ENCODE measurements at regions not wholly inside any gene's neighbourhood (a gene's known extent, or its start where the extent isn't known, plus 50 kb on each side); places are given as distances from the start of the nearest gene placed in this dataset.

- no peak for DNase-seq (ENCODE audit: low spot score)
- intact Hi-C loops (cut with DNase I), result no loop called here
These were observed 629.9 kb downstream of the CCDC171 start for GRCh38 chr9:16182784-16183183.

- no peak for DNase-seq (ENCODE audit: low spot score)
- intact Hi-C loops (cut with DNase I), result no loop called here
These were observed 632.3 kb downstream of the CCDC171 start for GRCh38 chr9:16184964-16185646.

GRCh38 chr9:16191191-16191590 is 638.3 kb downstream of the CCDC171 start:
- intact Hi-C loops (cut with DNase I), result no loop called here
- DNase-seq (ENCODE audit: low spot score), result no peak

- peak; percentile 96 for DNase-seq (ENCODE audit: low spot score)
- intact Hi-C loops (cut with DNase I), result no loop called here
These were observed 639.0 kb downstream of the CCDC171 start for GRCh38 chr9:16191691-16192402.

GRCh38 chr9:16192403-16193017 is 639.7 kb downstream of the CCDC171 start:
- DNase-seq (ENCODE audit: low spot score), result no peak
- intact Hi-C loops (cut with DNase I), result no loop called here

- intact Hi-C loops (cut with DNase I), result no loop called here
- no peak for DNase-seq (ENCODE audit: low spot score)
These were observed 640.2 kb downstream of the CCDC171 start for GRCh38 chr9:16193066-16193465.

- intact Hi-C loops (cut with DNase I), result no loop called here
- no peak for DNase-seq (ENCODE audit: low spot score)
These were observed 643.4 kb downstream of the CCDC171 start for GRCh38 chr9:16196206-16196605.

- intact Hi-C loops (cut with DNase I), result no loop called here
- DNase-seq (ENCODE audit: low spot score), result no peak
These were observed 644.9 kb downstream of the CCDC171 start for GRCh38 chr9:16197578-16198370.

GRCh38 chr9:16198996-16199395 is 646.2 kb downstream of the CCDC171 start:
- intact Hi-C loops (cut with DNase I), result no loop called here
- DNase-seq (ENCODE audit: low spot score), result no peak

GRCh38 chr9:16202221-16202620 is 649.4 kb downstream of the CCDC171 start:
- intact Hi-C loops (cut with DNase I), result loop anchor here in 1 of 2 donors (10.0 kb wide), 1 partner anchor 113 kb away; no protein-coding TSS in a partner anchor
- no peak for DNase-seq (ENCODE audit: low spot score)

- intact Hi-C loops (cut with DNase I), result loop anchor here in 1 of 2 donors (10.0 kb wide), 1 partner anchor 112 kb away; no protein-coding TSS in a partner anchor
- no peak for DNase-seq (ENCODE audit: low spot score)
These were observed 650.3 kb downstream of the CCDC171 start for GRCh38 chr9:16202914-16203728.

- no peak for DNase-seq (ENCODE audit: low spot score)
- intact Hi-C loops (cut with DNase I), result loop anchor here in 1 of 2 donors (10.0 kb wide), 1 partner anchor 111 kb away; no protein-coding TSS in a partner anchor
These were observed 651.1 kb downstream of the CCDC171 start for GRCh38 chr9:16203729-16204573.

- no peak for DNase-seq (ENCODE audit: low spot score)
- intact Hi-C loops (cut with DNase I), result loop anchor here in 1 of 2 donors (10.0 kb wide), 1 partner anchor 109 kb away; no protein-coding TSS in a partner anchor
These were observed 652.6 kb downstream of the CCDC171 start for GRCh38 chr9:16205455-16205854.

- DNase-seq (ENCODE audit: low spot score), result no peak
- intact Hi-C loops (cut with DNase I), result loop anchor here in 1 of 2 donors (10.0 kb wide), 1 partner anchor 108 kb away; no protein-coding TSS in a partner anchor
These were observed 653.7 kb downstream of the CCDC171 start for GRCh38 chr9:16206518-16206917.

GRCh38 chr9:16207161-16207560 is 654.3 kb downstream of the CCDC171 start:
- DNase-seq (ENCODE audit: low spot score), result no peak
- intact Hi-C loops (cut with DNase I), result loop anchor here in 1 of 2 donors (10.0 kb wide), 1 partner anchor 108 kb away; no protein-coding TSS in a partner anchor

- no peak for DNase-seq (ENCODE audit: low spot score)
- intact Hi-C loops (cut with DNase I), result loop anchor here in 1 of 2 donors (10.0 kb wide), 1 partner anchor 134 kb away; no protein-coding TSS in a partner anchor
These were observed 657.6 kb downstream of the CCDC171 start for GRCh38 chr9:16210440-16210839.

GRCh38 chr9:16211946-16212345 is 658.5 kb downstream of the BNC2 start:
- no peak for DNase-seq (ENCODE audit: low spot score)
- intact Hi-C loops (cut with DNase I), result loop anchor here in 1 of 2 donors (10.0 kb wide), 1 partner anchor 133 kb away; no protein-coding TSS in a partner anchor

Data from posterior vena cava (tissue), 2 donors.